HEK293 (cell line): ENCODE measurements at regions not wholly inside any gene's neighbourhood (a gene's known extent, or its start where the extent isn't known, plus 50 kb on each side); places are given as distances from the start of the nearest gene placed in this dataset.

Source experiments
- CTCF ChIA-PET: fragments of 350-600 bp; formaldehyde crosslinking; extraction: SDS; loops from one replicate; lab custom pipeline; 2021; ENCODE audit warnings: antibody characterized with exemption; lab: Yijun Ruan, JAX
- POLR2A ChIA-PET: fragments of 300-600 bp; formaldehyde crosslinking; extraction: SDS; loops from one replicate; lab custom pipeline; 2020; ENCODE audit warnings: antibody characterized with exemption, inconsistent platforms; lab: Yijun Ruan, JAX
- H3K27ac ChIP-seq: fragments of 200-500 bp; sonication (Bioruptor generic); 2 replicates; pipeline ENCODE4 v1.5.1; 2014; ENCODE audit warnings: low read depth, low read length, control low read depth, inconsistent platforms; ENCODE audit errors: extremely low read depth
- H3K36me3 ChIP-seq, 2 experiments: fragments of 200-500 bp in 1 of 2; sonication (Bioruptor generic) in 1 of 2; 1 replicate in 1 of 2; 2 replicates in 1 of 2; pipeline ENCODE4 v1.5.1; 2014 to 2017; ENCODE audit warnings: inconsistent platforms in 2 of 2, low read length in 2 of 2; ENCODE audit not compliant: control insufficient read depth in 2 of 2, insufficient read depth in 1 of 2
- H3K4me1 ChIP-seq: fragments of 200-500 bp; sonication (Bioruptor generic); 2 replicates; pipeline ENCODE4 v1.5.1; 2014; ENCODE audit warnings: mild to moderate bottlenecking, low read length, inconsistent platforms; ENCODE audit not compliant: control insufficient read depth, insufficient read depth
- H3K4me3 ChIP-seq: 2 replicates; pipeline ENCODE4 v1.5.1; 2011; ENCODE audit warnings: low read depth, mild to moderate bottlenecking, control low read depth, low read length, moderate library complexity
- H3K9me3 ChIP-seq: fragments of 200-500 bp; sonication (Bioruptor generic); 2 replicates; pipeline ENCODE4 v1.5.1; 2014; ENCODE audit warnings: low read depth, low read length, inconsistent platforms; ENCODE audit not compliant: control insufficient read depth, insufficient read depth
- BCL11A ChIP-seq: fragments of 450-650 bp; formaldehyde crosslinking; IDR thresholded peaks from 2 replicates; pipeline ENCODE4 v1.5.1; 2016; ENCODE audit warnings: low read depth, missing biosample characterization, missing genetic modification characterization
- BCL11B ChIP-seq: fragments of 450-650 bp; formaldehyde crosslinking; IDR thresholded peaks from 2 replicates; pipeline ENCODE4 v1.5.1; 2016; ENCODE audit warnings: low read depth, missing biosample characterization, missing genetic modification characterization
- BCL6B ChIP-seq: fragments of 450-650 bp; formaldehyde crosslinking; IDR thresholded peaks from 2 replicates; pipeline ENCODE4 v1.5.1; 2017; ENCODE audit warnings: missing biosample characterization, missing genetic modification characterization
- GLI4 ChIP-seq: fragments of 450-650 bp; formaldehyde crosslinking; IDR thresholded peaks from 2 replicates; pipeline ENCODE4 v1.5.1; 2016; ENCODE audit warnings: missing biosample characterization, missing genetic modification characterization
- KLF1 ChIP-seq: fragments of 450-650 bp; formaldehyde crosslinking; IDR thresholded peaks from 2 replicates; pipeline ENCODE4 v1.5.1; 2016; ENCODE audit warnings: missing biosample characterization, missing genetic modification characterization
- TRIM28 ChIP-seq: IDR thresholded peaks from 2 replicates; pipeline ENCODE4 v1.6.1; 2011; ENCODE audit warnings: low read length, control low read depth, borderline replicate concordance
- WT1 ChIP-seq: fragments of 450-650 bp; formaldehyde crosslinking; IDR thresholded peaks from 2 replicates; pipeline ENCODE4 v1.5.1; 2016; ENCODE audit warnings: missing biosample characterization, missing genetic modification characterization
- YY1 ChIP-seq: fragments of 450-650 bp; formaldehyde crosslinking; IDR thresholded peaks from 2 replicates; pipeline ENCODE4 v1.5.1; 2018; ENCODE audit warnings: missing biosample characterization, missing genetic modification characterization
- ZFP69B ChIP-seq: fragments of 450-650 bp; formaldehyde crosslinking; IDR thresholded peaks from 2 replicates; pipeline ENCODE4 v1.5.1; 2016; ENCODE audit warnings: missing biosample characterization, missing genetic modification characterization
- ZNF138 ChIP-seq: fragments of 450-650 bp; formaldehyde crosslinking; IDR thresholded peaks from 2 replicates; pipeline ENCODE4 v1.5.1; 2016; ENCODE audit warnings: missing biosample characterization, missing genetic modification characterization, borderline replicate concordance
- ZNF266 ChIP-seq: fragments of 450-650 bp; formaldehyde crosslinking; IDR thresholded peaks from 2 replicates; pipeline ENCODE4 v1.5.1; 2016; ENCODE audit warnings: missing biosample characterization, missing genetic modification characterization, low read depth
- ZNF280C ChIP-seq: fragments of 450-650 bp; formaldehyde crosslinking; IDR thresholded peaks from 2 replicates; pipeline ENCODE4 v1.5.1; 2016; ENCODE audit warnings: missing biosample characterization, missing genetic modification characterization
- ZNF324 ChIP-seq: fragments of 450-650 bp; formaldehyde crosslinking; IDR thresholded peaks from 2 replicates; pipeline ENCODE4 v1.5.1; 2016; ENCODE audit warnings: missing biosample characterization, missing genetic modification characterization
- ZNF473 ChIP-seq: fragments of 450-650 bp; formaldehyde crosslinking; IDR thresholded peaks from 2 replicates; pipeline ENCODE4 v1.5.1; 2017; ENCODE audit warnings: missing biosample characterization, missing genetic modification characterization
- ZNF530 ChIP-seq: fragments of 450-650 bp; formaldehyde crosslinking; IDR thresholded peaks from 2 replicates; pipeline ENCODE4 v1.5.1; 2016; ENCODE audit warnings: low read depth, missing biosample characterization, missing genetic modification characterization
- ZNF610 ChIP-seq: fragments of 450-650 bp; formaldehyde crosslinking; IDR thresholded peaks from 2 replicates; pipeline ENCODE4 v1.5.1; 2016; ENCODE audit warnings: missing biosample characterization, missing genetic modification characterization, borderline replicate concordance
- ZNF658 ChIP-seq: fragments of 450-650 bp; formaldehyde crosslinking; IDR thresholded peaks from 2 replicates; pipeline ENCODE4; 2016; ENCODE audit warnings: missing biosample characterization, missing genetic modification characterization
- ZNF792 ChIP-seq: fragments of 450-650 bp; formaldehyde crosslinking; IDR thresholded peaks from 2 replicates; pipeline ENCODE4 v1.5.1; 2016; ENCODE audit warnings: missing biosample characterization, missing genetic modification characterization
- ZNF837 ChIP-seq: fragments of 450-650 bp; formaldehyde crosslinking; IDR thresholded peaks from 2 replicates; pipeline ENCODE4 v1.5.1; 2016; ENCODE audit warnings: missing biosample characterization, missing genetic modification characterization
- ZSCAN30 ChIP-seq: fragments of 450-650 bp; IDR thresholded peaks from 2 replicates; pipeline ENCODE4 v1.5.1; 2018; ENCODE audit warnings: missing biosample characterization, mild to moderate bottlenecking, missing genetic modification characterization, moderate library complexity
- TF ChIP-seq, protein P1 (sequence below): fragments of 450-650 bp; formaldehyde crosslinking; IDR thresholded peaks from 2 replicates; pipeline ENCODE4 v1.5.1; 2016; ENCODE audit warnings: missing biosample characterization, missing genetic modification characterization
- TF ChIP-seq, protein P2 (sequence below): fragments of 450-650 bp; formaldehyde crosslinking; IDR thresholded peaks from 2 replicates; pipeline ENCODE4 v1.5.1; 2017; ENCODE audit warnings: missing biosample characterization, missing genetic modification characterization
- TF ChIP-seq, protein P3 (sequence below): fragments of 450-650 bp; formaldehyde crosslinking; IDR thresholded peaks from 2 replicates; pipeline ENCODE4 v1.5.1; 2016; ENCODE audit warnings: missing biosample characterization, missing genetic modification characterization
- TF ChIP-seq, protein P4 (sequence below): fragments of 450-650 bp; formaldehyde crosslinking; IDR thresholded peaks from 2 replicates; pipeline ENCODE4 v1.5.1; 2016; ENCODE audit warnings: missing biosample characterization, missing genetic modification characterization

- TF ChIP-seq ZNF610 (tag by site-specific recombination) (no peak), KLF1 (tag by site-specific recombination) (no peak), ZNF837 (tag by site-specific recombination) (no peak), ZSCAN30 (tag by site-specific recombination) (no peak), ZNF324 (tag by site-specific recombination) (no peak), ZNF473 (tag by site-specific recombination) (no peak), BCL6B (tag by site-specific recombination) (no peak), ZNF138 (tag by site-specific recombination) (no peak)
- TF ChIP-seq, all 188 proteins: peak for 0
- Histone ChIP-seq H3K4me1 (no peaks in the 10 kb centered on the region), H3K27ac (no peak overlapping the region), H3K36me3 (no peaks in the 10 kb centered on the region), H3K4me3 (no peak overlapping the region), H3K9me3 (no peaks in the 10 kb centered on the region)
- ChIA-PET POLR2A (no interaction called here), CTCF (no interaction called here)
These were observed 624.7 kb upstream of the ALCAM start for GRCh38 chr3:104742044-104742443.

- POLR2A ChIA-PET: no interaction called here
- no peaks in the 10 kb centered on the region for H3K36me3 ChIP-seq
- CTCF ChIA-PET: no interaction called here
- no peaks in the 10 kb centered on the region for H3K4me1 ChIP-seq
- H3K9me3 ChIP-seq: no peaks in the 10 kb centered on the region
- H3K4me3 ChIP-seq: no peak overlapping the region
- no peak overlapping the region for H3K27ac ChIP-seq
- TF ChIP-seq, protein P1, sequence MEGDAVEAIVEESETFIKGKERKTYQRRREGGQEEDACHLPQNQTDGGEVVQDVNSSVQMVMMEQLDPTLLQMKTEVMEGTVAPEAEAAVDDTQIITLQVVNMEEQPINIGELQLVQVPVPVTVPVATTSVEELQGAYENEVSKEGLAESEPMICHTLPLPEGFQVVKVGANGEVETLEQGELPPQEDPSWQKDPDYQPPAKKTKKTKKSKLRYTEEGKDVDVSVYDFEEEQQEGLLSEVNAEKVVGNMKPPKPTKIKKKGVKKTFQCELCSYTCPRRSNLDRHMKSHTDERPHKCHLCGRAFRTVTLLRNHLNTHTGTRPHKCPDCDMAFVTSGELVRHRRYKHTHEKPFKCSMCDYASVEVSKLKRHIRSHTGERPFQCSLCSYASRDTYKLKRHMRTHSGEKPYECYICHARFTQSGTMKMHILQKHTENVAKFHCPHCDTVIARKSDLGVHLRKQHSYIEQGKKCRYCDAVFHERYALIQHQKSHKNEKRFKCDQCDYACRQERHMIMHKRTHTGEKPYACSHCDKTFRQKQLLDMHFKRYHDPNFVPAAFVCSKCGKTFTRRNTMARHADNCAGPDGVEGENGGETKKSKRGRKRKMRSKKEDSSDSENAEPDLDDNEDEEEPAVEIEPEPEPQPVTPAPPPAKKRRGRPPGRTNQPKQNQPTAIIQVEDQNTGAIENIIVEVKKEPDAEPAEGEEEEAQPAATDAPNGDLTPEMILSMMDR: no peak
- TF ChIP-seq ZNF266: no peak
- TF ChIP-seq WT1 (tag by site-specific recombination): no peak
- no peak for TF ChIP-seq GLI4
- TF ChIP-seq BCL11A: no peak
- TF ChIP-seq, protein P2, sequence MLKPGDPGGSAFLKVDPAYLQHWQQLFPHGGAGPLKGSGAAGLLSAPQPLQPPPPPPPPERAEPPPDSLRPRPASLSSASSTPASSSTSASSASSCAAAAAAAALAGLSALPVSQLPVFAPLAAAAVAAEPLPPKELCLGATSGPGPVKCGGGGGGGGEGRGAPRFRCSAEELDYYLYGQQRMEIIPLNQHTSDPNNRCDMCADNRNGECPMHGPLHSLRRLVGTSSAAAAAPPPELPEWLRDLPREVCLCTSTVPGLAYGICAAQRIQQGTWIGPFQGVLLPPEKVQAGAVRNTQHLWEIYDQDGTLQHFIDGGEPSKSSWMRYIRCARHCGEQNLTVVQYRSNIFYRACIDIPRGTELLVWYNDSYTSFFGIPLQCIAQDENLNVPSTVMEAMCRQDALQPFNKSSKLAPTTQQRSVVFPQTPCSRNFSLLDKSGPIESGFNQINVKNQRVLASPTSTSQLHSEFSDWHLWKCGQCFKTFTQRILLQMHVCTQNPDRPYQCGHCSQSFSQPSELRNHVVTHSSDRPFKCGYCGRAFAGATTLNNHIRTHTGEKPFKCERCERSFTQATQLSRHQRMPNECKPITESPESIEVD: no peak
- TF ChIP-seq ZNF530: no peak
These were observed 621.4 kb upstream of the ALCAM start for GRCh38 chr3:104745313-104745712.

- Histone ChIP-seq H3K4me3 (no peak overlapping the region), H3K9me3 (no peaks in the 10 kb centered on the region), H3K27ac (no peak overlapping the region), H3K36me3 (no peaks in the 10 kb centered on the region), H3K4me1 (no peaks in the 10 kb centered on the region)
- ChIA-PET CTCF (no interaction called here), POLR2A (no interaction called here)
- TF ChIP-seq ZNF280C (tag by site-specific recombination): no peak
- TF ChIP-seq YY1 (tag by site-specific recombination): no peak
- TF ChIP-seq TRIM28: no peak
- TF ChIP-seq ZNF658 (tag by site-specific recombination): no peak
- TF ChIP-seq, protein P3, sequence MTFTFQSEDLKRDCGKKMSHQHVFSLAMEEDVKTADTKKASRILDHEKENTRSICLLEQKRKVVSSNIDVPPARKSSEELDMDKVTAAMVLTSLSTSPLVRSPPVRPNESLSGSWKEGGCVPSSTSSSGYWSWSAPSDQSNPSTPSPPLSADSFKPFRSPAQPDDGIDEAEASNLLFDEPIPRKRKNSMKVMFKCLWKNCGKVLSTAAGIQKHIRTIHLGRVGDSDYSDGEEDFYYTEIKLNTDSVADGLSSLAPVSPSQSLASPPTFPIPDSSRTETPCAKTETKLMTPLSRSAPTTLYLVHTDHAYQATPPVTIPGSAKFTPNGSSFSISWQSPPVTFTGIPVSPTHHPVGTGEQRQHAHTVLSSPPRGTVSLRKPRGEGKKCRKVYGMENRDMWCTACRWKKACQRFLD (tag by site-specific recombination): no peak
- TF ChIP-seq ZFP69B (tag by site-specific recombination): no peak
- TF ChIP-seq BCL11B (tag by site-specific recombination): no peak
- no peak for TF ChIP-seq ZNF792 (tag by site-specific recombination)
- TF ChIP-seq, protein P4, sequence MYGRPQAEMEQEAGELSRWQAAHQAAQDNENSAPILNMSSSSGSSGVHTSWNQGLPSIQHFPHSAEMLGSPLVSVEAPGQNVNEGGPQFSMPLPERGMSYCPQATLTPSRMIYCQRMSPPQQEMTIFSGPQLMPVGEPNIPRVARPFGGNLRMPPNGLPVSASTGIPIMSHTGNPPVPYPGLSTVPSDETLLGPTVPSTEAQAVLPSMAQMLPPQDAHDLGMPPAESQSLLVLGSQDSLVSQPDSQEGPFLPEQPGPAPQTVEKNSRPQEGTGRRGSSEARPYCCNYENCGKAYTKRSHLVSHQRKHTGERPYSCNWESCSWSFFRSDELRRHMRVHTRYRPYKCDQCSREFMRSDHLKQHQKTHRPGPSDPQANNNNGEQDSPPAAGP (tag by site-specific recombination): no peak
These were observed 620.7 kb upstream of the ALCAM start for GRCh38 chr3:104746056-104746455.
